Amniotic epithelial cell (primary cell): ENCODE measurements at regions not wholly inside any gene's neighbourhood (a gene's known extent, or its start where the extent isn't known, plus 50 kb on each side); places are given as distances from the start of the nearest gene placed in this dataset.
"Not testable (repeated sequence)": the region's sequence is repeated elsewhere in the genome, so short reads cannot be mapped to it uniquely, and the experiment has no call there.

Experiments
- DNase-seq: peaks from one replicate; pipeline ENCODE4 v3.0.0-alpha.2; 2010; ENCODE audit warnings: low read depth

GRCh38 chr2:34815052-34815741 lies 1216.1 kb upstream of the FAM98A start:
- no peak for DNase-seq

- no peak for DNase-seq
These were observed 1211.4 kb upstream of the FAM98A start for GRCh38 chr2:34810456-34810855.

GRCh38 chr2:34808426-34808825 lies 1209.3 kb upstream of the FAM98A start:
- no peak for DNase-seq

GRCh38 chr2:34806891-34807290 lies 1207.8 kb upstream of the FAM98A start:
- no peak for DNase-seq

GRCh38 chr2:34806396-34806795 lies 1207.3 kb upstream of the FAM98A start:
- DNase-seq: no peak

- DNase-seq: no peak
These were observed 1200.5 kb upstream of the FAM98A start for GRCh38 chr2:34799556-34799955.

GRCh38 chr2:34795586-34795985 lies 1196.5 kb upstream of the FAM98A start:
- not testable (repeated sequence) for DNase-seq

- no peak for DNase-seq
These were observed 1190.1 kb upstream of the FAM98A start for GRCh38 chr2:34789169-34789568.

GRCh38 chr2:34787341-34787740 lies 1188.2 kb upstream of the FAM98A start:
- no peak for DNase-seq

GRCh38 chr2:34785206-34785785 lies 1186.2 kb upstream of the FAM98A start:
- DNase-seq: no peak

GRCh38 chr2:34784701-34785100 lies 1185.6 kb upstream of the FAM98A start:
- DNase-seq: no peak

GRCh38 chr2:34750742-34751141 lies 1151.6 kb upstream of the FAM98A start:
- not testable (repeated sequence) for DNase-seq

GRCh38 chr2:34747643-34748042 lies 1148.5 kb upstream of the FAM98A start:
- DNase-seq: no peak

GRCh38 chr2:34738691-34739090 lies 1139.6 kb upstream of the FAM98A start:
- no peak for DNase-seq

GRCh38 chr2:34737146-34737545 lies 1138.0 kb upstream of the FAM98A start:
- DNase-seq: no peak

- no peak for DNase-seq
These were observed 1137.4 kb upstream of the FAM98A start for GRCh38 chr2:34736482-34736881.

- DNase-seq: no peak
These were observed 1135.6 kb upstream of the FAM98A start for GRCh38 chr2:34734662-34735061.

- DNase-seq: no peak
These were observed 1134.9 kb upstream of the FAM98A start for GRCh38 chr2:34734042-34734441.

- DNase-seq: no peak
These were observed 1132.2 kb upstream of the FAM98A start for GRCh38 chr2:34731292-34731691.

GRCh38 chr2:34729845-34730244 lies 1130.7 kb upstream of the FAM98A start:
- DNase-seq: no peak

- DNase-seq: no peak
These were observed 1125.0 kb upstream of the FAM98A start for GRCh38 chr2:34724107-34724506.

GRCh38 chr2:34723683-34724082 lies 1124.6 kb upstream of the FAM98A start:
- DNase-seq: no peak

- no peak for DNase-seq
These were observed 1120.1 kb upstream of the FAM98A start for GRCh38 chr2:34719206-34719605.
